T-helper 1 cell treated with Interleukin-12 subunit alpha and Interleukin-12 subunit beta and Interleukin-4 antibody, amounts not matched to agents 30 ng/mL and 1 ng/mL, for 36 hours (primary cell): ENCODE measurements at regions not wholly inside any gene's neighbourhood (a gene's known extent, or its start where the extent isn't known, plus 50 kb on each side); places are given as distances from the start of the nearest gene placed in this dataset.

ENCODE experiments used
- intact Hi-C: fragments of 100-400 bp; cut with micrococcal nuclease; formaldehyde crosslinking; loops from one replicate; pipeline ENCODE4 v1.15.1; 2024

- intact Hi-C loops = no loop called here
Observed at GRCh38 chr15:46617507-46617906, 982.7 kb downstream of the SQOR start.

DNA sequence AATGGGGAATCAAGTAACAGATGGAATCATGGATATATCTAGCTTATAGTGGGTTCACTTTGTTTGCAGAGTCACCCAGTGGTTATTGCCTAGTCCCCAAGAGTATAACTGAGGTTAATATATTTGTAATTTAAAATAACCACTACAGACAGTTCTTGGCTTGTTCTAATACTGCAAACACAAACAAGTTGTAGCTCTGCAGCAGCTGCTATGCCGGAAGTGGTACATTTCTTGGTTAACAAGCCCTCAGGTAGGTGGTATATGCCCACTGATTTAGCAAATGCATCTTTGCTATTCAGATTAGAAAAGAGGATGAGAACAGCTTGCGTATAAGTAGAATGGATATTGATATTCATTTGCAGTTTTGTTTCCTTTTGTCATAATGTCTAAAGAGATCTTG lies 984.2 kb downstream of the SQOR start:
- intact Hi-C loops = no loop called here

GRCh38 chr15:46620392-46621013 lies 985.7 kb downstream of the SQOR start:
- intact Hi-C loops = no loop called here

DNA sequence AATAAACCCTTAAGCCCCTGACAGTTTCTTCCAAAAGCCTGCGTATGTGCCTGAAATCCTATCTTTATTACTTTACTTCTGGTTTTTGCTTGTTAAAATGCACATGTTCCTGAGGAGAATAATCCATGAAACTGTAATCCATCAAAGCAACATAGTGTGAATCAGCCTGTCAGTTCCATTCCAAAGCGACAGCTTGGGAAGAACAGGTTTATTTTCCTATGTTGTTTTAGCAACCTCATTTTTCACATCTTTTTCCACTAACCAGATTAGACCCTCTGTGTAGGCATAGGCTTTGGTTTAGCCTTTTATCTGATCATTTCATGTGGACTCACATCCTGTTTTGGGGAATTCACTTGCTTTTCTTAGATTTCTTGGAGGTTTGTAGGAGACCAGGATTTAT lies 988.0 kb downstream of the SQOR start:
- intact Hi-C loops = no loop called here

- intact Hi-C loops = no loop called here
Observed at GRCh38 chr15:46636206-46636605, 1001.4 kb downstream of the SQOR start.

DNA sequence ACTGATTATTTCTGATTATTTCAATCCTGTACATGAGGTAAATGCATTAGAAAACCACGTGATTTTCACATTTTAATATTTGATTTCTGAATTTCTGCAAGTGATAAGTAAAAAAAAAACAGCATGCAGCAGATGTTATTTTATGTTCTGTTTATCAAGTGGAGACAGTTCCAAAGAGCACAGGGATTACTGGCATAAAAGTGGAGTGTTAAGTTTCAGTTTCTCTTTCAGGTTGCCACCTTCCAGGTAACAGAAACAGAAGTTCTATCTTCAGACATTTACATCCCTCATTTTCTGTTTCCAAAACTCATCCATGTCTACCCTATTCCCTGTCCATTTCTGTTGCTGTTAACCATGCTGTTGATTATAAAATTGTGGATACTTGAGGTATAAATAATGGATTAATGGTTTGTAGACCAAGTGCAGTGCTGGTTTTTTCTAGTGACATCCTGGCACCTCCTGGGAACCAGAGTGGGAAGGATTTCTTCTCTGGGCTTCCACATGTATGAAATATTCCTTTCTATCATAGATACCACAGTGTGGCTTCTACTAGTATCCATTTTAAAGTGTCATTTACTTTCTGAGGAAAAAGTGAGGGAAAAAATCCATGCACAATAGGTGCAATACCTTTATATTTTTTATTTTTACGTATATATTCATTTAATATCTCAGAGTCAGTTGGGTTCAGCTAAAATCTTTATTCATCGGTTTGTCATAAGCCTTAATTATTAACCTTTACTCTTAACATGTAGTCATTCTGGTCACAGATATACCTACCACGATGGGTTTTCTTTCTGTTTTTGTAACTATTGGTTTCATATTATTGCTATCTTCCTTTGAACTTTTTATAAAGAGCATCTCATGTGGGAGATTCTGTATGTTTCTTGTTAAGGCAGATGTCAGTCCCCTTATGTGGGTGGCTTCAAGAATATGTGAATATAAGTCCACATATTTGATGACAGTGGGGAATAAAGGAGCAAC lies 1010.0 kb downstream of the SQOR start:
- intact Hi-C loops = no loop called here

- intact Hi-C loops = no loop called here
Observed at GRCh38 chr15:46646490-46646889, 1011.7 kb downstream of the SQOR start.

DNA sequence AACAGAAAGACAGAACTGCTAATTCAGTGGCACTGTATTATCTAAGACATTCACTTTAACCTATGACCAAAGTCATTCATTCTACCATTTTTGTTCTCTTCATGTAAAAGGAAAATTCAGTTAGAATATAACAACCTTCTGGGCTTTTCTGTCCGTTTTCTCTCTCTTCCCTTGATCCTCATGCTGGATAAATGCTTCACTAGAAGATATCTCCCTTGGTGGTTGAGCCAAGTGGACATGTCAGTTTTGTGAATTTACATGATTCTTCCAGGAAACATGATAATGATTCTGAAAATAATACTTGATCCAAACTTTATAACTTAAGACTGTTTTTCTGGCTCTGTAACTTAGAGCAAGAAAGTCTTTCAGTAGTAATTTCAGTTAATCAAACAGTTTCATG lies 1012.2 kb downstream of the SQOR start:
- intact Hi-C loops = no loop called here

DNA sequence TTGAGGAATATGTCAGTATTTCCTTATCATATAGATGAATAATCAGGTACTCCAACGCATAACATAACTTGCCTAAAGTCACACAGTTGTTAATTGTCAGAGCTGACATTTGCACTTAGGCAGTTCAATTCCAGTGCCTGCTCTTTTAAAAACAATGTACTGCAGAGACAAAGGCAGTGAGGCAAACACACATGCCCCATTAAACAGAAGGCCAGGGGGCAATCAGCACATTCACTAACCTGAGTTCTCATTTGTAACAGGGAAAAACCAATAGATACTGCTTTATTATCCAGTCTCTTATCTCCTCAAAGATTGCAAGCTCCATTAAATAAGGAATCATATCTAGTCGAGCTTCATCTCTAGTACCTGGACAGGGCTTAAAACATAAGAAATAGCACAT lies 1017.4 kb downstream of the SQOR start:
- intact Hi-C loops = no loop called here

DNA sequence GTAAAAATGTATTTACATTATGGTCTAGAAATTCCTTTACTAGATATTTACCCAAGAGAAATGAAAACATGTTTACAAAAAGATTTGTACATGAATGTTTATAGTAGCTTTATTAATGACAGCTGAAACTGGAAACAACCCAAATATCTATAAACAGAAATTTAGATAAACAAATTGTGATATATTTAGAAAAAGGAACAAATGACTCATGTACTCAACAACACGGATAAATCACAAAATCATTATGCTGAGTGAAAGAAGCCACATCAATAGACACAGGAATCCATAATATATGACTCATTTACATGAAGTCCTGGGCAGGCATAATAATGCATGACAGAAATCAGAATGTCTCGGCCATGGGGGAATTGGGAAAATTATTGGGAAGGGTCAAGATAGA lies 1020.2 kb downstream of the SQOR start:
- intact Hi-C loops = no loop called here

- intact Hi-C loops = no loop called here
Observed at GRCh38 chr15:46660096-46660842, 1025.4 kb downstream of the SQOR start.

- intact Hi-C loops = no loop called here
Observed at GRCh38 chr15:46670258-46670657, 1035.4 kb downstream of the SQOR start.

DNA sequence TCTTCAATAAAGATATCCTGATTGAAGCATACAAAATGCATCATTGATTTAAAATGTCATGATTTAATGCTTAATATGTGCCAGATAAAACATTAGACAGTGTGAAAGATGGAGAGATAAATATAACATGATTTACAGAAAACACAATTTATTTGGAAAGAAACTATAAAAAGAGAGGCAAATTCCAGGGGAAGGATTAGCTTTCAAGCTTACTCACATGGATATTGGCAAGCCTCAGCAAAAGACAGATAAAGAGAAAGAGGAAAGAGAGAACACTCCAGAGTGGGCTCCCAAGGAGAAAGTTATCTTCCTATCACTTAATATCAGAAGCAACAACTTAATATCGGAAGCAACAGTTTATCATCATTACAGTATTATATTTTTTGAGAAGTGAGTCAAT lies 1036.5 kb downstream of the SQOR start:
- intact Hi-C loops = no loop called here

DNA sequence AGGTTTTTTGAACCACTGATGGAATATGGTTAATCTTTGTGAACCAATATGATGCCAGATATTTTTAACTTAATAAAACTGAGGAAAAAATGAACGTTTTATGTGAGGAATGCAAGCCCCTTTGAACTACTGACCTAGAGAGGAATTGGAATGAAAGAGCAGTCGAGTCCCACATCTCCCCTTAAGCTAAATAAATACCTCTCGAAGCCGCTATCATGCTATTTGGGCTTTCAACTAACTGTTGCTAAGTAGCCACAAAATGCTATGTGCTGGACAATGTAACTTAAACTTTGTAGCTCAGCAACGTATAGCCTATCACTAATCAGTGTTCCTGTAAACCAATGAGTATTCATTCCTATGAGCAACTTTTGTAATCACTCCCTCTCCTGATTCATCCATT lies 1037.2 kb downstream of the SQOR start:
- intact Hi-C loops = no loop called here

DNA sequence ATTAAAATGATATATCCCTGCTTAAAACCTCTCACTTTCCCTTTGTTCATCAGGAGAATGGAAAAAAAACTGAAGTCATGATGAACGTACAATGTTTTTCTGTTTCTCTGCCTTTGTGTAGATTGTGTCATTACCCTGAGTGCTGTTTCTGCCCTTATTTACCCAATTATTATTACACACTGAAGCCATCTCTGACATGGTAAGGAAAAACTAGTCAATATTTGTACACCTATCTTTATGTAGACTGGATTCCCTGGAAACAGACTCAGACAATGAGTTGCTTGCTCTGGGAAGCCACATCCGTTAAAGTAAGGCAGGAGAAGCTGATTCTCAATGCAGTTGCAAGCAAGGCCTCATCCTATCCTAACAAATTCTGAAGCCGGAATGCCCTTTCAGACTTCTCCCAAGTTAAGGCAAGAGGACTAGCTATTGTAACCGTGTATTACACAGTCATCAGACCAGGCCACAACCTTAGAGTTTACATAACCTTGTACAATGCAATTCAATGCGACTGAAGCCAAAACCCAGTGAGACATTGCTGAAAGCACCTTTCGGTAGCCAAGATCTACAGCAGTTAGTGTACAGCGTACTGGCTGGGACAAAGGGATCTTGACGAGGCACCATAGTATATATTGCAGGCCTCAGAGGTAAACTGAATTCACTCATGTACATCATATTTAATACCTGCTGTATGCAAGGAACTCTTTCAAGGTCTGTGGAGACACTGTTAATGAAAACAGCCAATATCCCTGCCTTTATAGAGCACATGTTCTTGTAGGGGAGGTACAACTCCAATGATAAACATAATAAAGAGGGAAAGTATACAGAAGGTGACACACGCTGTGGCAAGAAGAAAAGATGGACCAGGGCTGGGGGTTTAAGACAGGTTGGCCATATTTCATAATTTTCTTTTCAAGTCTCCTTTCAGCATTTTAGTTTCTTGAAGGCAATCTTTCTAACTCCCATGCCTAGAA lies 1040.8 kb upstream of the SEMA6D start:
- intact Hi-C loops = no loop called here

GRCh38 chr15:46677491-46677890 lies 1039.8 kb upstream of the SEMA6D start:
- intact Hi-C loops = no loop called here

GRCh38 chr15:46681901-46682300 lies 1035.4 kb upstream of the SEMA6D start:
- intact Hi-C loops = no loop called here

- intact Hi-C loops = no loop called here
Observed at GRCh38 chr15:46682969-46683791, 1034.1 kb upstream of the SEMA6D start.

GRCh38 chr15:46685096-46685495 lies 1032.2 kb upstream of the SEMA6D start:
- intact Hi-C loops = no loop called here

DNA sequence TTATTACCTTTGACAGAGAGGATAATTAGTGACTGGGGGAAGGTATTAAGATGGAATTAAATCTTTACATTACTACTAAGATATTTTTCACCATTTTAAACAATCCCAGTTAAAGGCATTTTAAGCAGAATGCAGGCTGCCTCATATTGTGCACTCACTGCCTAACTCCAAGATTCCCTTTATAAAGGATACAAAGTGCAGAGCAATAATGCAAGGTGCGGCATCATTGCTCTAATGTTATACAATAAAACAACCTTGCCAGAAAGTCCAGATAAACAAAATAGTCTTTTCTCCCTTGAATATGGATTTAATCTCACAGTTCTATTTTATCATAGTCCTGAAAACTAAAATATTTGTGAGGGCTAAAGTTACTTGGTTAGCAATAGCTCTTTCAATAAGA lies 1031.6 kb upstream of the SEMA6D start:
- intact Hi-C loops = no loop called here
